H7 (cell line): ENCODE measurements at regions not wholly inside any gene's neighbourhood (a gene's known extent, or its start where the extent isn't known, plus 50 kb on each side); places are given as distances from the start of the nearest gene placed in this dataset.

Source experiments
- DNase-seq: peaks from one replicate; pipeline ENCODE4 v3.0.0; 2012
- H3K27me3 ChIP-seq: 2 replicates; pipeline ENCODE4 v1.6.0; 2011; ENCODE audit warnings: mild to moderate bottlenecking, low read length; ENCODE audit not compliant: control insufficient read depth, insufficient read depth
- H3K36me3 ChIP-seq: replicated peaks from 2 replicates; pipeline ENCODE4 v1.5.1; 2011; ENCODE audit warnings: low read length; ENCODE audit not compliant: control insufficient read depth, insufficient read depth
- H3K4me3 ChIP-seq: 2 replicates; pipeline ENCODE4 v1.5.1; 2011; ENCODE audit warnings: low read depth, mild to moderate bottlenecking, control low read depth, low read length, moderate library complexity; ENCODE audit not compliant: insufficient read depth

GRCh38 chr5:125177340-125177739, 430.9 kb upstream of the ZNF608 start:
- Histone ChIP-seq H3K36me3 (no peaks in the 10 kb centered on the region), H3K4me3 (no peak overlapping the region), H3K27me3 (no peaks in the 10 kb centered on the region)
- no peak for DNase-seq

GRCh38 chr5:125179612-125180011, 433.2 kb upstream of the ZNF608 start:
- H3K27me3 ChIP-seq, result no peaks in the 10 kb centered on the region
- H3K4me3 ChIP-seq, result no peak overlapping the region
- no peak for DNase-seq
- H3K36me3 ChIP-seq, result no peaks in the 10 kb centered on the region

GRCh38 chr5:125180231-125180829, 433.9 kb upstream of the ZNF608 start:
- Histone ChIP-seq H3K4me3 (no peak overlapping the region), H3K36me3 (no peaks in the 10 kb centered on the region), H3K27me3 (no peaks in the 10 kb centered on the region)
- DNase-seq, result no peak

- H3K4me3 ChIP-seq, result no peak overlapping the region
- H3K36me3 ChIP-seq, result no peaks in the 10 kb centered on the region
- no peaks in the 10 kb centered on the region for H3K27me3 ChIP-seq
- DNase-seq, result no peak
Observed at GRCh38 chr5:125181159-125181558, 434.7 kb upstream of the ZNF608 start.

- Histone ChIP-seq H3K36me3 (no peaks in the 10 kb centered on the region), H3K4me3 (no peak overlapping the region), H3K27me3 (no peaks in the 10 kb centered on the region)
- no peak for DNase-seq
Observed at GRCh38 chr5:125181955-125182354, 435.5 kb upstream of the ZNF608 start.

GRCh38 chr5:125185740-125186139, 439.3 kb upstream of the ZNF608 start:
- no peak for DNase-seq
- Histone ChIP-seq H3K36me3 (no peaks in the 10 kb centered on the region), H3K4me3 (no peak overlapping the region), H3K27me3 (no peaks in the 10 kb centered on the region)

GRCh38 chr5:125186911-125187375, 440.5 kb upstream of the ZNF608 start:
- no peak for DNase-seq
- Histone ChIP-seq H3K27me3 (no peaks in the 10 kb centered on the region), H3K4me3 (no peak overlapping the region), H3K36me3 (no peaks in the 10 kb centered on the region)

- DNase-seq, result no peak
- H3K4me3 ChIP-seq, result no peak overlapping the region
- H3K36me3 ChIP-seq, result no peaks in the 10 kb centered on the region
- no peaks in the 10 kb centered on the region for H3K27me3 ChIP-seq
Observed at GRCh38 chr5:125189531-125189941, 443.1 kb upstream of the ZNF608 start.

- Histone ChIP-seq H3K27me3 (no peaks in the 10 kb centered on the region), H3K4me3 (no peak overlapping the region), H3K36me3 (no peaks in the 10 kb centered on the region)
- DNase-seq, result no peak
Observed at GRCh38 chr5:125190232-125191087, 444.0 kb upstream of the ZNF608 start.

- DNase-seq, result no peak
- H3K27me3 ChIP-seq, result no peaks in the 10 kb centered on the region
- no peaks in the 10 kb centered on the region for H3K36me3 ChIP-seq
- no peak overlapping the region for H3K4me3 ChIP-seq
Observed at GRCh38 chr5:125194883-125195282, 448.4 kb upstream of the ZNF608 start.

GRCh38 chr5:125196481-125197111, 450.2 kb upstream of the ZNF608 start:
- Histone ChIP-seq H3K4me3 (no peak overlapping the region), H3K27me3 (no peaks in the 10 kb centered on the region), H3K36me3 (no peaks in the 10 kb centered on the region)
- DNase-seq, result no peak

GRCh38 chr5:125197321-125197720, 450.9 kb upstream of the ZNF608 start:
- DNase-seq, result no peak
- no peaks in the 10 kb centered on the region for H3K36me3 ChIP-seq
- H3K27me3 ChIP-seq, result no peaks in the 10 kb centered on the region
- H3K4me3 ChIP-seq, result no peak overlapping the region

GRCh38 chr5:125198270-125198974, 452.0 kb upstream of the ZNF608 start:
- H3K27me3 ChIP-seq, result no peaks in the 10 kb centered on the region
- H3K36me3 ChIP-seq, result no peaks in the 10 kb centered on the region
- H3K4me3 ChIP-seq, result no peak overlapping the region
- DNase-seq, result no peak

GRCh38 chr5:125199373-125199772, 452.9 kb upstream of the ZNF608 start:
- Histone ChIP-seq H3K4me3 (no peak overlapping the region), H3K27me3 (no peaks in the 10 kb centered on the region), H3K36me3 (no peaks in the 10 kb centered on the region)
- no peak for DNase-seq
